Activated CD4-positive, alpha-beta T cell treated with anti-CD3 and anti-CD28 coated beads, Interleukin-2, amount 10 ng/mL, durations not matched to agents 7 days and 5 days (primary cell): ENCODE measurements at regions not wholly inside any gene's neighbourhood (a gene's known extent, or its start where the extent isn't known, plus 50 kb on each side); places are given as distances from the start of the nearest gene placed in this dataset.

Experiments
- CTCF ChIA-PET: fragments of 350-600 bp; sonication (Branson Sonifier 250); formaldehyde crosslinking; loops from one replicate; lab custom pipeline; 2021; ENCODE audit warnings: antibody characterized with exemption; lab: Charles Lee
- POLR2A ChIA-PET: fragments of 350-600 bp; sonication (Branson Sonifier 250); formaldehyde crosslinking; loops from one replicate; lab custom pipeline; 2021; ENCODE audit warnings: antibody characterized with exemption; lab: Charles Lee
- DNase-seq: peaks from one replicate; pipeline ENCODE4 v3.0.0-alpha.2; 2020
- H3K27ac Mint-ChIP-seq: one replicate; pipeline ENCODE4 v1.8.0; 2021; ENCODE audit warnings: mild to moderate bottlenecking, moderate library complexity, mixed read lengths
- H3K27me3 Mint-ChIP-seq: one replicate; pipeline ENCODE4 v1.8.0; 2021; ENCODE audit warnings: mixed read lengths
- H3K36me3 Mint-ChIP-seq: one replicate; pipeline ENCODE4 v1.8.0; 2021; ENCODE audit warnings: low read depth, mixed read lengths
- H3K4me1 Mint-ChIP-seq: one replicate; pipeline ENCODE4 v1.8.0; 2021; ENCODE audit warnings: mixed read lengths
- H3K4me3 Mint-ChIP-seq: one replicate; pipeline ENCODE4 v1.8.0; 2021; ENCODE audit warnings: mild to moderate bottlenecking, moderate library complexity, mixed read lengths
- H3K9me3 Mint-ChIP-seq: one replicate; pipeline ENCODE4 v1.8.0; 2021; ENCODE audit warnings: mixed read lengths

GRCh38 chr16:26317885-26318284 lies 626.1 kb downstream of the HS3ST4 start:
- Mint-ChIP-seq H3K36me3 (no peaks in the 10 kb centered on the region), H3K27me3 (no peaks in the 10 kb centered on the region), H3K27ac (no peak overlapping the region), H3K4me1 (no peaks in the 10 kb centered on the region), H3K4me3 (no peak overlapping the region), H3K9me3 (no peaks in the 10 kb centered on the region)
- CTCF ChIA-PET = no interaction called here
- no peak for DNase-seq
- POLR2A ChIA-PET = no interaction called here

GRCh38 chr16:26330654-26331053 lies 638.9 kb downstream of the HS3ST4 start:
- ChIA-PET CTCF (no interaction called here), POLR2A (no interaction called here)
- Mint-ChIP-seq H3K4me3 (no peak overlapping the region), H3K36me3 (no peaks in the 10 kb centered on the region), H3K4me1 (peaks cover 3% of the 10 kb centered on the region), H3K27ac (no peak overlapping the region), H3K27me3 (peaks cover 8% of the 10 kb centered on the region), H3K9me3 (peaks cover 2% of the 10 kb centered on the region)
- no peak for DNase-seq

GRCh38 chr16:26334218-26335111 lies 642.7 kb downstream of the HS3ST4 start:
- DNase-seq = no peak
- H3K4me3 Mint-ChIP-seq = no peak overlapping the region
- POLR2A ChIA-PET = no interaction called here
- no peaks in the 10 kb centered on the region for H3K36me3 Mint-ChIP-seq
- H3K9me3 Mint-ChIP-seq = no peaks in the 10 kb centered on the region
- no peak overlapping the region for H3K27ac Mint-ChIP-seq
- CTCF ChIA-PET = interaction anchor here (0.6 kb wide), 1 partner anchor 331 kb away, joined by 3 read pairs; no protein-coding TSS in a partner anchor
- H3K27me3 Mint-ChIP-seq = peaks cover 6% of the 10 kb centered on the region
- peaks cover 3% of the 10 kb centered on the region for H3K4me1 Mint-ChIP-seq

GRCh38 chr16:26335236-26335853 lies 643.6 kb downstream of the HS3ST4 start:
- no peak overlapping the region for H3K27ac Mint-ChIP-seq
- CTCF ChIA-PET = interaction anchor here (0.6 kb wide), 1 partner anchor 330 kb away, joined by 3 read pairs; no protein-coding TSS in a partner anchor
- no peaks in the 10 kb centered on the region for H3K36me3 Mint-ChIP-seq
- H3K9me3 Mint-ChIP-seq = no peaks in the 10 kb centered on the region
- peaks cover 6% of the 10 kb centered on the region for H3K27me3 Mint-ChIP-seq
- no peak overlapping the region for H3K4me3 Mint-ChIP-seq
- peaks cover 3% of the 10 kb centered on the region for H3K4me1 Mint-ChIP-seq
- no peak for DNase-seq
- POLR2A ChIA-PET = no interaction called here

- CTCF ChIA-PET = no interaction called here
Measured at GRCh38 chr16:26342621-26343020, 650.9 kb downstream of the HS3ST4 start.

GRCh38 chr16:26344240-26344776 lies 652.5 kb downstream of the HS3ST4 start:
- ChIA-PET CTCF (no interaction called here), POLR2A (no interaction called here)
- Mint-ChIP-seq H3K9me3 (no peaks in the 10 kb centered on the region), H3K27ac (no peak overlapping the region), H3K4me1 (no peaks in the 10 kb centered on the region), H3K36me3 (no peaks in the 10 kb centered on the region), H3K4me3 (no peak overlapping the region), H3K27me3 (no peaks in the 10 kb centered on the region)
- DNase-seq = no peak

More at GRCh38 chr16:26342621-26343020, 650.9 kb downstream of the HS3ST4 start:
- DNase-seq = no peak
- Mint-ChIP-seq H3K27ac (no peak overlapping the region), H3K9me3 (no peaks in the 10 kb centered on the region), H3K4me3 (no peak overlapping the region), H3K36me3 (no peaks in the 10 kb centered on the region), H3K4me1 (no peaks in the 10 kb centered on the region), H3K27me3 (no peaks in the 10 kb centered on the region)
- POLR2A ChIA-PET = no interaction called here

GRCh38 chr16:26344976-26345375 lies 653.2 kb downstream of the HS3ST4 start:
- POLR2A ChIA-PET = no interaction called here
- Mint-ChIP-seq H3K27me3 (no peaks in the 10 kb centered on the region), H3K36me3 (no peaks in the 10 kb centered on the region), H3K4me1 (no peaks in the 10 kb centered on the region), H3K27ac (no peak overlapping the region), H3K9me3 (no peaks in the 10 kb centered on the region), H3K4me3 (no peak overlapping the region)
- no peak for DNase-seq
- CTCF ChIA-PET = no interaction called here

- POLR2A ChIA-PET = no interaction called here
- no peaks in the 10 kb centered on the region for H3K36me3 Mint-ChIP-seq
- CTCF ChIA-PET = no interaction called here
- no peak overlapping the region for H3K4me3 Mint-ChIP-seq
- H3K27ac Mint-ChIP-seq = no peak overlapping the region
- H3K9me3 Mint-ChIP-seq = no peaks in the 10 kb centered on the region
- no peak for DNase-seq
- H3K4me1 Mint-ChIP-seq = no peaks in the 10 kb centered on the region
- no peaks in the 10 kb centered on the region for H3K27me3 Mint-ChIP-seq
Measured at GRCh38 chr16:26345966-26346365, 654.2 kb downstream of the HS3ST4 start.

- H3K27ac Mint-ChIP-seq = no peak overlapping the region
- no peak overlapping the region for H3K4me3 Mint-ChIP-seq
- ChIA-PET CTCF (no interaction called here), POLR2A (no interaction called here)
- no peaks in the 10 kb centered on the region for H3K36me3 Mint-ChIP-seq
- no peak for DNase-seq
- H3K4me1 Mint-ChIP-seq = no peaks in the 10 kb centered on the region
- H3K27me3 Mint-ChIP-seq = no peaks in the 10 kb centered on the region
- H3K9me3 Mint-ChIP-seq = no peaks in the 10 kb centered on the region
Measured at GRCh38 chr16:26348095-26348494, 656.3 kb downstream of the HS3ST4 start.

GRCh38 chr16:26360867-26361266 lies 669.1 kb downstream of the HS3ST4 start:
- Mint-ChIP-seq H3K9me3 (peaks cover 4% of the 10 kb centered on the region), H3K27me3 (no peaks in the 10 kb centered on the region), H3K4me1 (no peaks in the 10 kb centered on the region), H3K36me3 (no peaks in the 10 kb centered on the region), H3K27ac (no peak overlapping the region), H3K4me3 (no peak overlapping the region)
- CTCF ChIA-PET = interaction anchor here (1.3 kb wide), 1 partner anchor 29 kb away, joined by 4 read pairs; no protein-coding TSS in a partner anchor
- POLR2A ChIA-PET = no interaction called here
- DNase-seq = no peak

- H3K4me1 Mint-ChIP-seq = no peaks in the 10 kb centered on the region
- no peak overlapping the region for H3K4me3 Mint-ChIP-seq
- H3K27me3 Mint-ChIP-seq = peaks cover 2% of the 10 kb centered on the region
- ChIA-PET POLR2A (no interaction called here), CTCF (no interaction called here)
- no peak for DNase-seq
- H3K27ac Mint-ChIP-seq = no peak overlapping the region
- no peaks in the 10 kb centered on the region for H3K36me3 Mint-ChIP-seq
- H3K9me3 Mint-ChIP-seq = no peaks in the 10 kb centered on the region
Measured at GRCh38 chr16:26363581-26363980, 671.8 kb downstream of the HS3ST4 start.

- no peak overlapping the region for H3K27ac Mint-ChIP-seq
- ChIA-PET CTCF (no interaction called here), POLR2A (no interaction called here)
- peaks cover 2% of the 10 kb centered on the region for H3K27me3 Mint-ChIP-seq
- DNase-seq = no peak
- no peaks in the 10 kb centered on the region for H3K4me1 Mint-ChIP-seq
- no peak overlapping the region for H3K4me3 Mint-ChIP-seq
- no peaks in the 10 kb centered on the region for H3K36me3 Mint-ChIP-seq
- no peaks in the 10 kb centered on the region for H3K9me3 Mint-ChIP-seq
Measured at GRCh38 chr16:26365161-26365940, 673.6 kb downstream of the HS3ST4 start.
